ENCODE measurements at regions not wholly inside any gene's neighbourhood (a gene's known extent, or its start where the extent isn't known, plus 50 kb on each side); places are given as distances from the start of the nearest gene placed in this dataset.

DNA sequence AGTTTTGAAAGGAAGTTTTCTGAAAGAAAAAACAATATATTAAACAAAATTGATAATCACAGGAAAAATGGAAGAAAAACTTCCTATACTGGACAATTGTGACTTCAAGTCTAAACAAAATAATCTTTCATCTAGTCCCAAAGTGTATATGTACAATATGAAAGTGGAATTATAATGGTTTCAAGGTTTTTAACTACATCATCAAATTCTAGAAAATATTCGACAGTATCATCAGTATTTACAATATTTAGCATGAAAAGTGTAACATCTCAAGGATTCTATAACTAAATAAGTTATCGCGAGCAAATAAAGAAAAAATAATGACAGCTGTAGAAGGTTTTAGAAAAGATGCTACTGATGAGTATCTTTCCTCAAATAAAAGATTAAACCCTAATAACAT is 310.9 kb upstream of the LRFN5 start:
- H3K4me1 Mint-ChIP-seq (ENCODE audit: low read depth), result no peaks in the 10 kb centered on the region
- no peak for DNase-seq
- H3K27me3 Mint-ChIP-seq, result no peaks in the 10 kb centered on the region
- no peak for ATAC-seq
- no peaks in the 10 kb centered on the region for H3K36me3 Mint-ChIP-seq (ENCODE audit: low read depth)
- POLR2A ChIA-PET, result no interaction called here
- H3K4me3 Mint-ChIP-seq, result no peak overlapping the region
- CTCF ChIA-PET, result no interaction called here
- no peak overlapping the region for H3K27ac Mint-ChIP-seq
- intact Hi-C loops (cut with micrococcal nuclease), result no loop called here
- TF ChIP-seq, protein P1, sequence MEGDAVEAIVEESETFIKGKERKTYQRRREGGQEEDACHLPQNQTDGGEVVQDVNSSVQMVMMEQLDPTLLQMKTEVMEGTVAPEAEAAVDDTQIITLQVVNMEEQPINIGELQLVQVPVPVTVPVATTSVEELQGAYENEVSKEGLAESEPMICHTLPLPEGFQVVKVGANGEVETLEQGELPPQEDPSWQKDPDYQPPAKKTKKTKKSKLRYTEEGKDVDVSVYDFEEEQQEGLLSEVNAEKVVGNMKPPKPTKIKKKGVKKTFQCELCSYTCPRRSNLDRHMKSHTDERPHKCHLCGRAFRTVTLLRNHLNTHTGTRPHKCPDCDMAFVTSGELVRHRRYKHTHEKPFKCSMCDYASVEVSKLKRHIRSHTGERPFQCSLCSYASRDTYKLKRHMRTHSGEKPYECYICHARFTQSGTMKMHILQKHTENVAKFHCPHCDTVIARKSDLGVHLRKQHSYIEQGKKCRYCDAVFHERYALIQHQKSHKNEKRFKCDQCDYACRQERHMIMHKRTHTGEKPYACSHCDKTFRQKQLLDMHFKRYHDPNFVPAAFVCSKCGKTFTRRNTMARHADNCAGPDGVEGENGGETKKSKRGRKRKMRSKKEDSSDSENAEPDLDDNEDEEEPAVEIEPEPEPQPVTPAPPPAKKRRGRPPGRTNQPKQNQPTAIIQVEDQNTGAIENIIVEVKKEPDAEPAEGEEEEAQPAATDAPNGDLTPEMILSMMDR (IDR thresholded peaks at IDR 0.05), result no peak
- peaks cover 2% of the 10 kb centered on the region for H3K9me3 Mint-ChIP-seq

DNA sequence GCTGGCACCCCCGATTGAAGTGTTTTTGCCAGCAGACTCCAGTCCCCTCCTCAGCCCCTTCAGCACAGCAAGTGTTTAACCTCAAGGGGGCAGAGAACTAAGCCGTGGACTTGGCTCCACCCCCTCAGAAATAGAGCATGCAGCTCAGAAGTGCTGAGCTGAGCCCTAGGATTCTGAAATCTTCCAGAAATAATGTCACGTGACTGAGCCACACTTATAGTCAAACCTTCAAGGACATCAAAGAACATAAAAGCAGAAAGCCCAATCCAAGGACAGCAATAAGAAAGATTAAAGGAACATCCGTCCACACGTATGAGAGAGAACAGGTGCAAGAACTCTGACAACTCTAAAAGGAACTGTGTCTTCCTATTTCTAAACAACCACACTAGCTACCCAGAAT is 317.7 kb upstream of the LRFN5 start:
- Mint-ChIP-seq H3K4me1 (ENCODE audit: low read depth) (no peaks in the 10 kb centered on the region), H3K4me3 (no peak overlapping the region), H3K9me3 (peaks cover 9% of the 10 kb centered on the region), H3K27ac (no peak overlapping the region), H3K36me3 (ENCODE audit: low read depth) (no peaks in the 10 kb centered on the region), H3K27me3 (no peaks in the 10 kb centered on the region)
- intact Hi-C loops (cut with micrococcal nuclease), result no loop called here
- ChIA-PET POLR2A (no interaction called here), CTCF (no interaction called here)
- TF ChIP-seq, protein P1 (IDR thresholded peaks at IDR 0.05), result no peak
- DNase-seq (no peak), ATAC-seq (no peak)

DNA sequence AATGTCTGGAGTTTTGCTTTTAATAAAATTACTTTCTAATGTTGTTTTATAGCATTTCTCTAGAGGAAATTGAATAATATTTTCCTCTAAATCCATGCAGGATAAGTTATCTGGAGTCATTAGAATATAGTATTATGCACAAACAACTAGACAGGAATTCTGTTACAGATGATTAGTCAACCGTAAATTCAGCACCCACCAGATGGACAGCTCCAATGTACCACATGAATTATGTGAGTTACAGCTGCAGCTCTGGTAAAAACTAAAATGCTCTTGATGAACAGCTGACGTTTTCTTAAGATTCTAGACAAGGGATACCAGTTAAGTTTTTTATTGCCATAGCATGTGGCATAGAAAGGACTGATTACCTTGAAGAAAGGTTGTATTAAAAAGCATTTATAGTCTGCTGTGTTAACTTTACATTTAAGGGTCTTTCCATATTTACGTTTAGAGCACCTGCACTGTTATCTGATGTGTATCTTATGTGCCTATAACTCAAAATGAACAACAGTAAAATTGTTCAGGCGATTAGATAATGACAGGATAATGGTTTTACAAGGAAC is 321.4 kb upstream of the LRFN5 start:
- peaks cover 11% of the 10 kb centered on the region for H3K9me3 Mint-ChIP-seq
- no peaks in the 10 kb centered on the region for H3K36me3 Mint-ChIP-seq (ENCODE audit: low read depth)
- ATAC-seq, result no peak
- DNase-seq, result peak; percentile 30
- H3K4me1 Mint-ChIP-seq (ENCODE audit: low read depth), result no peaks in the 10 kb centered on the region
- POLR2A ChIA-PET, result no interaction called here
- no peaks in the 10 kb centered on the region for H3K27me3 Mint-ChIP-seq
- no peak overlapping the region for H3K4me3 Mint-ChIP-seq
- CTCF ChIA-PET, result no interaction called here
- intact Hi-C loops (cut with micrococcal nuclease), result no loop called here
- TF ChIP-seq, protein P1 (IDR thresholded peaks at IDR 0.05), result no peak
- no peak overlapping the region for H3K27ac Mint-ChIP-seq

GRCh38 chr14:41280745-41281144 is 325.9 kb upstream of the LRFN5 start:
- Mint-ChIP-seq H3K9me3 (peaks cover 9% of the 10 kb centered on the region), H3K4me1 (ENCODE audit: low read depth) (no peaks in the 10 kb centered on the region), H3K36me3 (ENCODE audit: low read depth) (no peaks in the 10 kb centered on the region), H3K27ac (no peak overlapping the region), H3K27me3 (no peaks in the 10 kb centered on the region), H3K4me3 (no peak overlapping the region)
- intact Hi-C loops (cut with micrococcal nuclease), result no loop called here
- CTCF ChIA-PET, result no interaction called here
- TF ChIP-seq, protein P1 (IDR thresholded peaks at IDR 0.05), result no peak
- no peak for ATAC-seq
- DNase-seq, result no peak
- POLR2A ChIA-PET, result no interaction called here

GRCh38 chr14:41277450-41277849 is 329.2 kb upstream of the LRFN5 start:
- Mint-ChIP-seq H3K9me3 (peaks cover 9% of the 10 kb centered on the region), H3K27ac (no peak overlapping the region), H3K4me1 (ENCODE audit: low read depth) (no peaks in the 10 kb centered on the region), H3K4me3 (no peak overlapping the region), H3K36me3 (ENCODE audit: low read depth) (no peaks in the 10 kb centered on the region), H3K27me3 (no peaks in the 10 kb centered on the region)
- intact Hi-C loops (cut with micrococcal nuclease), result no loop called here
- ChIA-PET CTCF (no interaction called here), POLR2A (no interaction called here)
- TF ChIP-seq, protein P1 (IDR thresholded peaks at IDR 0.05), result no peak
- DNase-seq, result no peak
- no peak for ATAC-seq
